GM12878 (cell line): ENCODE measurements at regions not wholly inside any gene's neighbourhood (a gene's known extent, or its start where the extent isn't known, plus 50 kb on each side); places are given as distances from the start of the nearest gene placed in this dataset.

Experiments used
- BCL11A ChIP-seq: IDR thresholded peaks from 2 replicates; pipeline ENCODE4 v1.6.1; 2011; ENCODE audit warnings: low read depth, low read length
- CHD1 ChIP-seq: IDR thresholded peaks from 2 replicates; pipeline ENCODE4 v1.6.1; 2012; ENCODE audit warnings: low read depth, low read length, improper control_type of control experiment
- CREM ChIP-seq: IDR thresholded peaks from 2 replicates; pipeline ENCODE4 v1.6.1; 2014; ENCODE audit warnings: antibody characterized with exemption, low read depth
- DPF2 ChIP-seq: fragments of 450-650 bp; IDR thresholded peaks from 2 replicates; pipeline ENCODE4 v1.6.1; 2017; ENCODE audit warnings: mild to moderate bottlenecking
- IKZF2 ChIP-seq, 2 experiments: fragments of 450-650 bp; IDR thresholded peaks; 2 replicates each; pipeline ENCODE4 v1.6.1; 2017; ENCODE audit warnings: mild to moderate bottlenecking in 2 of 2, moderate library complexity in 2 of 2
- IRF4 ChIP-seq: IDR thresholded peaks from 2 replicates; pipeline ENCODE4 v1.6.1; 2011; ENCODE audit warnings: low read depth, low read length
- KDM1A ChIP-seq: fragments of 200-600 bp; sonication (generic); IDR thresholded peaks from 2 replicates; pipeline ENCODE4 v1.6.1; 2016; ENCODE audit warnings: borderline replicate concordance
- MTA3 ChIP-seq: IDR thresholded peaks from 2 replicates; pipeline ENCODE4 v1.6.1; 2012; ENCODE audit warnings: low read length, inconsistent platforms, borderline replicate concordance
- PAX5 ChIP-seq: IDR thresholded peaks from 2 replicates; pipeline ENCODE4 v1.6.1; 2011; ENCODE audit warnings: low read depth, low read length, borderline replicate concordance
- PKNOX1 ChIP-seq: fragments of 450-650 bp; IDR thresholded peaks from 2 replicates; pipeline ENCODE4 v1.6.1; 2016; ENCODE audit warnings: mild to moderate bottlenecking
- PML ChIP-seq: IDR thresholded peaks from 2 replicates; pipeline ENCODE4 v1.6.1; 2012; ENCODE audit warnings: low read length, inconsistent platforms
- RCOR1 ChIP-seq: conservative IDR thresholded peaks from 2 replicates; pipeline ENCODE4 v1.6.1; 2012; ENCODE audit warnings: low read depth, low read length, improper control_type of control experiment
- SMAD1 ChIP-seq: fragments of 450-650 bp; IDR thresholded peaks from 2 replicates; pipeline ENCODE4 v1.6.1; 2018; ENCODE audit warnings: mild to moderate bottlenecking, low read depth; ENCODE audit not compliant: partially characterized antibody
- SREBF1 ChIP-seq: IDR thresholded peaks from 2 replicates; pipeline ENCODE4 v1.6.1; 2012; ENCODE audit warnings: mild to moderate bottlenecking, low read length
- ZNF687 ChIP-seq: fragments of 450-650 bp; IDR thresholded peaks from 2 replicates; pipeline ENCODE4 v1.6.1; 2017; ENCODE audit warnings: mild to moderate bottlenecking, moderate library complexity
- TF ChIP-seq, protein P1 (sequence below): fragments of 450-650 bp; IDR thresholded peaks from 2 replicates; pipeline ENCODE4 v1.6.1; 2017; ENCODE audit warnings: borderline replicate concordance
- TF ChIP-seq, protein P2 (sequence below): fragments of 450-650 bp; IDR thresholded peaks from 2 replicates; pipeline ENCODE4 v1.6.1; 2017; ENCODE audit warnings: mild to moderate bottlenecking, low read depth, inconsistent platforms; ENCODE audit not compliant: poor library complexity, severe bottlenecking
- TF ChIP-seq, protein P3 (sequence below): fragments of 450-650 bp; IDR thresholded peaks from 2 replicates; pipeline ENCODE4 v1.6.1; 2016; ENCODE audit warnings: mild to moderate bottlenecking
- TF ChIP-seq, protein P4 (sequence below): IDR thresholded peaks from 2 replicates; pipeline ENCODE4 v1.6.1; 2011; ENCODE audit warnings: borderline replicate concordance, low read depth, mild to moderate bottlenecking, moderate library complexity, low read length; ENCODE audit not compliant: insufficient read depth, poor library complexity, severe bottlenecking

DNA sequence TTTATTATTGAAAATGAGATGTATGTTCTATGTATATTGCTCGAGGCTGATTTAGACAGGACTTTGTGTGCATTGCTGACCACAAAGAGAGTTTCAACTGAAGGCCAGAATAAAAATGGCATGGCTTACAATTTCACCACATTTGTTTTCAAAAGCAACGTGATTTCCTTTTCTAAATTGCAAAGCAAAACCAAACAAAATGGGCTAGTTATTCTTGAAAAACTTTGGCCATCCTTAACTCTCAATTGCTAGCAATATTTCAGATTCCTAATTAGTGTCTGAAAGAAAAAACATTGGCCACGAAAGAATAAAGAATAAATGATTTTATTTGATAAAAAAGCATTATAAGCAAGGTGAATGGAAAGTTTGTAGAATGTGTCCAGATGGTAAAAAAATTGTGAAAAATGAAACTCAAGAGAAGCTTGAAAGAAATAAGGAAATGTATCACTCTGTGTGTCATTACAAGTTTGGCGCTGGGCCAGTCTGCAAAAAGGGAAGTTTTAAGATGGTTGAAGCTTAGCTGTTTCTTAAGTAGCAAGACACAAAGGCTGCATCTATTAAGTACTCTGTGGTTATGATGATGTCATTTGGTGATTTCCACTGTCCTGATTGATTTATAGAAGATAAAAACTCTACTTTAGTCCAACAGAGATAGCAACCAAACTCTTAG, 89.2 kb upstream of the PRLR start (continued):
- TF ChIP-seq, protein P1, sequence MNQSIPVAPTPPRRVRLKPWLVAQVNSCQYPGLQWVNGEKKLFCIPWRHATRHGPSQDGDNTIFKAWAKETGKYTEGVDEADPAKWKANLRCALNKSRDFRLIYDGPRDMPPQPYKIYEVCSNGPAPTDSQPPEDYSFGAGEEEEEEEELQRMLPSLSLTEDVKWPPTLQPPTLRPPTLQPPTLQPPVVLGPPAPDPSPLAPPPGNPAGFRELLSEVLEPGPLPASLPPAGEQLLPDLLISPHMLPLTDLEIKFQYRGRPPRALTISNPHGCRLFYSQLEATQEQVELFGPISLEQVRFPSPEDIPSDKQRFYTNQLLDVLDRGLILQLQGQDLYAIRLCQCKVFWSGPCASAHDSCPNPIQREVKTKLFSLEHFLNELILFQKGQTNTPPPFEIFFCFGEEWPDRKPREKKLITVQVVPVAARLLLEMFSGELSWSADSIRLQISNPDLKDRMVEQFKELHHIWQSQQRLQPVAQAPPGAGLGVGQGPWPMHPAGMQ: no peak
- TF ChIP-seq DPF2 (peak; percentile 98), BCL11A (peak; percentile 96), PAX5 (peak; percentile 82), PML (peak; percentile 83), SREBF1 (0 out of 2 replicates have a peak, but pooled peaks have one; percentile 40), IRF4 (peak; percentile 93), SMAD1 (peak; percentile 99), KDM1A (no peak), CREM (peak; percentile 89), MTA3 (peak; percentile 78; the same call in 1 of the 2 replicates), CHD1 (no peak), IKZF2 (IDR thresholded peaks at IDR 0.05) (peak; percentile 63 to 74; a peak in 3 of 4 replicates), RCOR1 (0 out of 2 replicates have a peak, but pooled peaks have one; percentile 77), ZNF687 (peak; percentile 79; the same call in 1 of the 2 replicates), PKNOX1 (peak; percentile 69)
- TF ChIP-seq, protein P2, sequence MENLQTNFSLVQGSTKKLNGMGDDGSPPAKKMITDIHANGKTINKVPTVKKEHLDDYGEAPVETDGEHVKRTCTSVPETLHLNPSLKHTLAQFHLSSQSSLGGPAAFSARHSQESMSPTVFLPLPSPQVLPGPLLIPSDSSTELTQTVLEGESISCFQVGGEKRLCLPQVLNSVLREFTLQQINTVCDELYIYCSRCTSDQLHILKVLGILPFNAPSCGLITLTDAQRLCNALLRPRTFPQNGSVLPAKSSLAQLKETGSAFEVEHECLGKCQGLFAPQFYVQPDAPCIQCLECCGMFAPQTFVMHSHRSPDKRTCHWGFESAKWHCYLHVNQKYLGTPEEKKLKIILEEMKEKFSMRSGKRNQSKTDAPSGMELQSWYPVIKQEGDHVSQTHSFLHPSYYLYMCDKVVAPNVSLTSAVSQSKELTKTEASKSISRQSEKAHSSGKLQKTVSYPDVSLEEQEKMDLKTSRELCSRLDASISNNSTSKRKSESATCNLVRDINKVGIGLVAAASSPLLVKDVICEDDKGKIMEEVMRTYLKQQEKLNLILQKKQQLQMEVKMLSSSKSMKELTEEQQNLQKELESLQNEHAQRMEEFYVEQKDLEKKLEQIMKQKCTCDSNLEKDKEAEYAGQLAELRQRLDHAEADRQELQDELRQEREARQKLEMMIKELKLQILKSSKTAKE: peak; percentile 97
- TF ChIP-seq, protein P3, sequence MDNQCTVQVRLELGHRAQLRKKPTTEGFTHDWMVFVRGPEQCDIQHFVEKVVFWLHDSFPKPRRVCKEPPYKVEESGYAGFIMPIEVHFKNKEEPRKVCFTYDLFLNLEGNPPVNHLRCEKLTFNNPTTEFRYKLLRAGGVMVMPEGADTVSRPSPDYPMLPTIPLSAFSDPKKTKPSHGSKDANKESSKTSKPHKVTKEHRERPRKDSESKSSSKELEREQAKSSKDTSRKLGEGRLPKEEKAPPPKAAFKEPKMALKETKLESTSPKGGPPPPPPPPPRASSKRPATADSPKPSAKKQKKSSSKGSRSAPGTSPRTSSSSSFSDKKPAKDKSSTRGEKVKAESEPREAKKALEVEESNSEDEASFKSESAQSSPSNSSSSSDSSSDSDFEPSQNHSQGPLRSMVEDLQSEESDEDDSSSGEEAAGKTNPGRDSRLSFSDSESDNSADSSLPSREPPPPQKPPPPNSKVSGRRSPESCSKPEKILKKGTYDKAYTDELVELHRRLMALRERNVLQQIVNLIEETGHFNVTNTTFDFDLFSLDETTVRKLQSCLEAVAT: peak; percentile 62
- TF ChIP-seq, protein P4, sequence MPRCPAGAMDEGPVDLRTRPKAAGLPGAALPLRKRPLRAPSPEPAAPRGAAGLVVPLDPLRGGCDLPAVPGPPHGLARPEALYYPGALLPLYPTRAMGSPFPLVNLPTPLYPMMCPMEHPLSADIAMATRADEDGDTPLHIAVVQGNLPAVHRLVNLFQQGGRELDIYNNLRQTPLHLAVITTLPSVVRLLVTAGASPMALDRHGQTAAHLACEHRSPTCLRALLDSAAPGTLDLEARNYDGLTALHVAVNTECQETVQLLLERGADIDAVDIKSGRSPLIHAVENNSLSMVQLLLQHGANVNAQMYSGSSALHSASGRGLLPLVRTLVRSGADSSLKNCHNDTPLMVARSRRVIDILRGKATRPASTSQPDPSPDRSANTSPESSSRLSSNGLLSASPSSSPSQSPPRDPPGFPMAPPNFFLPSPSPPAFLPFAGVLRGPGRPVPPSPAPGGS: peak; percentile 30
